C4-2B (cell line): ENCODE measurements at regions not wholly inside any gene's neighbourhood (a gene's known extent, or its start where the extent isn't known, plus 50 kb on each side); places are given as distances from the start of the nearest gene placed in this dataset.
"Not testable (repeated sequence)": the region's sequence is repeated elsewhere in the genome, so short reads cannot be mapped to it uniquely, and the experiment has no call there.

Source experiments
- H3K27ac ChIP-seq: fragments of 450-650 bp; 2 replicates; pipeline ENCODE4 v1.5.1; 2017
- ZFX ChIP-seq: fragments of 450-650 bp; IDR thresholded peaks from 2 replicates; pipeline ENCODE4 v1.6.1; 2017
- TF ChIP-seq, protein P1 (sequence below): fragments of 450-650 bp; conservative IDR thresholded peaks from 2 replicates; pipeline ENCODE4 v1.5.1; 2017; ENCODE audit warnings: mild to moderate bottlenecking

GRCh38 chr12:108423486-108423885, 84.4 kb upstream of the CMKLR1 start:
- H3K27ac ChIP-seq = no peak overlapping the region
- TF ChIP-seq, protein P1, sequence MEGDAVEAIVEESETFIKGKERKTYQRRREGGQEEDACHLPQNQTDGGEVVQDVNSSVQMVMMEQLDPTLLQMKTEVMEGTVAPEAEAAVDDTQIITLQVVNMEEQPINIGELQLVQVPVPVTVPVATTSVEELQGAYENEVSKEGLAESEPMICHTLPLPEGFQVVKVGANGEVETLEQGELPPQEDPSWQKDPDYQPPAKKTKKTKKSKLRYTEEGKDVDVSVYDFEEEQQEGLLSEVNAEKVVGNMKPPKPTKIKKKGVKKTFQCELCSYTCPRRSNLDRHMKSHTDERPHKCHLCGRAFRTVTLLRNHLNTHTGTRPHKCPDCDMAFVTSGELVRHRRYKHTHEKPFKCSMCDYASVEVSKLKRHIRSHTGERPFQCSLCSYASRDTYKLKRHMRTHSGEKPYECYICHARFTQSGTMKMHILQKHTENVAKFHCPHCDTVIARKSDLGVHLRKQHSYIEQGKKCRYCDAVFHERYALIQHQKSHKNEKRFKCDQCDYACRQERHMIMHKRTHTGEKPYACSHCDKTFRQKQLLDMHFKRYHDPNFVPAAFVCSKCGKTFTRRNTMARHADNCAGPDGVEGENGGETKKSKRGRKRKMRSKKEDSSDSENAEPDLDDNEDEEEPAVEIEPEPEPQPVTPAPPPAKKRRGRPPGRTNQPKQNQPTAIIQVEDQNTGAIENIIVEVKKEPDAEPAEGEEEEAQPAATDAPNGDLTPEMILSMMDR = no peak
- TF ChIP-seq ZFX = no peak

DNA sequence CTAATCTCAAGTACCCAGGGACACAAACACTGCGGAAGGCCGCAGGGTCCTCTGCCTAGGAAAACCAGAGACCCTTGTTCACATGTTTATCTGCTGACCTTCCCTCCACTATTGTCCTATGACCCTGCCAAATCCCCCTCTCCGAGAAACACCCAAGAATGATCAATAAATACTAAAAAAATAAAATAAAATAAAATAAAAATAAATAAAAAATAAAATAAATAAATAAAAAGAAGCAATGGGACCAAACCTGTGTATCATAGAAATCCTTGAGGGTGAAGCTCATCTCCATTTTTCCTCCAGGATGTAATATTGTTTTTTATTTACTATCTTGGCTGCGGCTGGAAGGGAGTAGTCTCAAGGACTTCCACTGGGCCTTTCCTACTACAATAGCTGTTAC, 82.0 kb upstream of the CMKLR1 start:
- not testable (repeated sequence) for H3K27ac ChIP-seq

- not testable (repeated sequence) for H3K27ac ChIP-seq
Observed at GRCh38 chr12:108420421-108420820, 81.3 kb upstream of the CMKLR1 start.

- H3K27ac ChIP-seq = no peak overlapping the region
- TF ChIP-seq, protein P1 = no peak
- no peak for TF ChIP-seq ZFX
Observed at GRCh38 chr12:108419949-108420348, 80.8 kb upstream of the CMKLR1 start.

- TF ChIP-seq, protein P1 = no peak
- no peak for TF ChIP-seq ZFX
- no peak overlapping the region for H3K27ac ChIP-seq
Observed at GRCh38 chr12:108418164-108418890, 79.2 kb upstream of the CMKLR1 start.

DNA sequence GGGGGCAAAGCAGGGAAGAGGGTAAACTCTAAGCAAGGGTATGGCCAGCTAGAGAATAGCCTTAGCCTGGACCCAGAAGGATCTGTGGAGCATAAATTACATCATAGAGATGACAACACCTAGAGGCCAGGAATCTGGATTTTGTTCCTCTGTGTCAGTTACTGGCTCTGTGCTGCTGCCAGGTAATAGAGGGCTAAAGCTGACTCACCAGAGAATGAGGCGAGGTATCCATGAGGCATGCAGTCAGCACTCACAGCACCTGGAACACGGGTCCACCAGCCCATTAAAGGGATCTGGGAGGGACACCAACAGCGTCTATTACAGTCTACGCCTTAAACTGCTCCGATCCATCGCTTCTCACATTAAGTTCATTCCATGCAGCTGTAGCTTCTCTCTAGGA, 74.9 kb upstream of the CMKLR1 start:
- H3K27ac ChIP-seq = no peak overlapping the region
- no peak for TF ChIP-seq ZFX
- TF ChIP-seq, protein P1 = no peak

DNA sequence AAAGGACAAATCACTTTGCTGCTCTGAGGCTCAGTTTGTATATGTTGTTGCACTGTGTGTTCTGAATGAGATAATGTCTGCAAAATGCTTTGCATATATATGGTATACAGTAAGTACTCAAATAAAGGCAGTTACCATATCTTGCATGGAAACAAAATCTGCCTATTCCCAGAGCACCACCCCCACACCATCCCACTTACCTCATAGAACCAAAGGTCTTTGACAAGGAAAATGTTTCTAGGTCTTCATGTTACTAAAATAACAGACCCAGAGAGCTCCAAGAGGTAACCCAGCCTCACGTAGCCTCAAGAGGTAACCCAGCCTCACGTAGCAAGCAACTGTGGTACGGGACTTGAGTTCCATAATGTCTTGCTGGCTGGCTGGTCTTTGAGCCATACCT, 71.6 kb upstream of the CMKLR1 start:
- TF ChIP-seq, protein P1 = no peak
- no peak for TF ChIP-seq ZFX
- H3K27ac ChIP-seq = no peak overlapping the region

GRCh38 chr12:108409481-108409880, 70.4 kb upstream of the CMKLR1 start:
- H3K27ac ChIP-seq = no peak overlapping the region
- TF ChIP-seq, protein P1 = no peak
- TF ChIP-seq ZFX = no peak
